Osteocyte (in vitro differentiated cells): ENCODE measurements at regions not wholly inside any gene's neighbourhood (a gene's known extent, or its start where the extent isn't known, plus 50 kb on each side); places are given as distances from the start of the nearest gene placed in this dataset.
A peak's percentile ranks its signal among the peaks of the same experiment; 100 is the strongest.

Experiments
- DNase-seq: peaks from one replicate; pipeline ENCODE4 v3.0.0; 2021; ENCODE audit warnings: mixed read lengths; ENCODE audit not compliant: unreplicated experiment; ENCODE audit errors: extremely low spot score
- H3K27ac Mint-ChIP-seq: one replicate; pipeline ENCODE4 v1.8.0; 2021; ENCODE audit warnings: mild to moderate bottlenecking, mixed read lengths; ENCODE audit not compliant: unreplicated experiment
- H3K27me3 Mint-ChIP-seq: one replicate; pipeline ENCODE4 v1.8.0; 2021; ENCODE audit warnings: mixed read lengths; ENCODE audit not compliant: unreplicated experiment
- H3K36me3 Mint-ChIP-seq: one replicate; pipeline ENCODE4 v1.8.0; 2021; ENCODE audit warnings: mixed read lengths; ENCODE audit not compliant: unreplicated experiment
- H3K4me1 Mint-ChIP-seq: one replicate; pipeline ENCODE4 v1.8.0; 2021; ENCODE audit warnings: mixed read lengths; ENCODE audit not compliant: unreplicated experiment
- H3K4me3 Mint-ChIP-seq: one replicate; pipeline ENCODE4 v1.8.0; 2021; ENCODE audit warnings: mild to moderate bottlenecking, moderate library complexity, mixed read lengths; ENCODE audit not compliant: unreplicated experiment
- H3K9me3 Mint-ChIP-seq: one replicate; pipeline ENCODE4 v1.8.0; 2021; ENCODE audit warnings: mixed read lengths; ENCODE audit not compliant: unreplicated experiment
- TF ChIP-seq, protein P1 (sequence below): fragments of 200-600 bp; sonication (generic); IDR thresholded peaks from 2 replicates; pipeline ENCODE4 v1.5.0; 2021; ENCODE audit warnings: antibody characterized with exemption, mild to moderate bottlenecking, moderate library complexity

DNA sequence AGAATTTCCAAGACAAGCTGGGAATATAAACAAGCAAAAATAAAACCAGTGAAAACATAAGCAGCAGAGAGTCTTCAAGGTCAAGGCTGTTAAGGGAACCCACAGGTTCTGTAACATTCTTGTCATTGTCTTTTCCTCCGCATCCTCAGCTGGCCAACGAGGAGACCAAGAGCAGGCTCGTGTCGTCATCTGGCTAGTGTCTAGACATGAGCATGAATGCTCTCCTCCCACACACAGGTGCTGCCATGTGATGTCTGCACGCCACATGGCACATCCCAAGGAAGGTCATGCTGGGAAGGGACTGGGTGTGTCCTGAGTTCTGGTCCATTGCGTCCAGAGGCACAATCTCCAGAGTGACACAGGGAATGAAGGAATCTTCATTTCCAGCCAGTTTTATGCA is 156.2 kb downstream of the POLR2M start:
- Mint-ChIP-seq H3K4me1 (peaks cover 1% of the 10 kb centered on the region), H3K27me3 (peaks cover 38% of the 10 kb centered on the region), H3K4me3 (no peak overlapping the region), H3K27ac (no peak overlapping the region), H3K9me3 (no peaks in the 10 kb centered on the region), H3K36me3 (no peaks in the 10 kb centered on the region)
- no peak for DNase-seq
- TF ChIP-seq, protein P1, sequence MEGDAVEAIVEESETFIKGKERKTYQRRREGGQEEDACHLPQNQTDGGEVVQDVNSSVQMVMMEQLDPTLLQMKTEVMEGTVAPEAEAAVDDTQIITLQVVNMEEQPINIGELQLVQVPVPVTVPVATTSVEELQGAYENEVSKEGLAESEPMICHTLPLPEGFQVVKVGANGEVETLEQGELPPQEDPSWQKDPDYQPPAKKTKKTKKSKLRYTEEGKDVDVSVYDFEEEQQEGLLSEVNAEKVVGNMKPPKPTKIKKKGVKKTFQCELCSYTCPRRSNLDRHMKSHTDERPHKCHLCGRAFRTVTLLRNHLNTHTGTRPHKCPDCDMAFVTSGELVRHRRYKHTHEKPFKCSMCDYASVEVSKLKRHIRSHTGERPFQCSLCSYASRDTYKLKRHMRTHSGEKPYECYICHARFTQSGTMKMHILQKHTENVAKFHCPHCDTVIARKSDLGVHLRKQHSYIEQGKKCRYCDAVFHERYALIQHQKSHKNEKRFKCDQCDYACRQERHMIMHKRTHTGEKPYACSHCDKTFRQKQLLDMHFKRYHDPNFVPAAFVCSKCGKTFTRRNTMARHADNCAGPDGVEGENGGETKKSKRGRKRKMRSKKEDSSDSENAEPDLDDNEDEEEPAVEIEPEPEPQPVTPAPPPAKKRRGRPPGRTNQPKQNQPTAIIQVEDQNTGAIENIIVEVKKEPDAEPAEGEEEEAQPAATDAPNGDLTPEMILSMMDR = no peak

DNA sequence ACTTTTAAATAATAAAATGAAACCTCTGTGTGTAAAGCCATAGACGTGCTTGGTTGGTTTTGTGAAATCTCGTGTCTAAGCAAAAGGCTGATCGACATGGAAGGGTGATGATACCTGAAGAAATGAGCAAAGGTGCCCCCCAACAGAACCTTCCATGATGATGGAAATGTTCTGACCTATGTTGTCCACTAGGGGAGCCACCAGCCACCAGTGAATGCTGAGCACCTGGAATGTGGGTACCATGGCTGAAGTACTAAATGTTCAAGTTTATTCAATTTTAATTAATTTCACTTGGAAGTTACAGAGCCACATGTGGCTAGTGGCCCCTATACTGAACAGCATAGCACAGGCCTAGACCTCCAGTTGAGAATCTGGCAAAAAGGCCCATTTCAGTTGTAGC is 158.8 kb downstream of the POLR2M start:
- Mint-ChIP-seq H3K4me3 (no peak overlapping the region), H3K27ac (no peak overlapping the region), H3K27me3 (peaks cover 19% of the 10 kb centered on the region), H3K36me3 (no peaks in the 10 kb centered on the region), H3K4me1 (peaks cover 1% of the 10 kb centered on the region), H3K9me3 (no peaks in the 10 kb centered on the region)
- DNase-seq = no peak
- TF ChIP-seq, protein P1 = peak; percentile 32

DNA sequence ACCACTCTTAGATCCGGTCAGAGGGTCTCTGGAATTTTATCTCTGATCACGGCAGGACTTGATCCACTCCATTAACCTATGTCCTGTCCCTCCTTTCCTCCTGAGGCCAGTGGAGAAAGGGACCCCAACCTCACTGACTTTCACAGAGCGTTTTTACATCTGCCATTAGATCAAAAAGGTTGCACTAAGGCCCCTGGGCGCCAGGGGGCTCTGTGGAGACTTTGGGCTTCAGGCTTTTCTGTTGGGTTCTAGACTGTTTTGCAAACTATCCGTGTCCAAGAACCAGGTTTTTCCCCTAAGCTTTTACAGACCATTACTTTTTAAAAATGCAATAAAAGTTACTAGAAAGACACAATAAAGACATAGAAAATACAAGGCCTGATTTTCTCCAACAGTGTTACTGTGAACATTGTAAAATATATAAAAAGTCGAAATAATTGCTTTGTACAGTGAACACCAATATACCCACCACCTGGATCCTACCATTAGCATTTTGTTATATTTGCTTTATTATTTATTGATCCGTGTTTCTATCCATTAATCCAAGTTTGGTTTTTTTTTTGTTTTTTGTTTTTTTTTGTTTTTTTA is 159.7 kb downstream of the POLR2M start:
- H3K27ac Mint-ChIP-seq = no peak overlapping the region
- H3K36me3 Mint-ChIP-seq = no peaks in the 10 kb centered on the region
- TF ChIP-seq, protein P1 = peak; percentile 78
- H3K27me3 Mint-ChIP-seq = peaks cover 17% of the 10 kb centered on the region
- H3K4me3 Mint-ChIP-seq = no peak overlapping the region
- H3K4me1 Mint-ChIP-seq = peaks cover 1% of the 10 kb centered on the region
- DNase-seq = no peak
- H3K9me3 Mint-ChIP-seq = no peaks in the 10 kb centered on the region

DNA sequence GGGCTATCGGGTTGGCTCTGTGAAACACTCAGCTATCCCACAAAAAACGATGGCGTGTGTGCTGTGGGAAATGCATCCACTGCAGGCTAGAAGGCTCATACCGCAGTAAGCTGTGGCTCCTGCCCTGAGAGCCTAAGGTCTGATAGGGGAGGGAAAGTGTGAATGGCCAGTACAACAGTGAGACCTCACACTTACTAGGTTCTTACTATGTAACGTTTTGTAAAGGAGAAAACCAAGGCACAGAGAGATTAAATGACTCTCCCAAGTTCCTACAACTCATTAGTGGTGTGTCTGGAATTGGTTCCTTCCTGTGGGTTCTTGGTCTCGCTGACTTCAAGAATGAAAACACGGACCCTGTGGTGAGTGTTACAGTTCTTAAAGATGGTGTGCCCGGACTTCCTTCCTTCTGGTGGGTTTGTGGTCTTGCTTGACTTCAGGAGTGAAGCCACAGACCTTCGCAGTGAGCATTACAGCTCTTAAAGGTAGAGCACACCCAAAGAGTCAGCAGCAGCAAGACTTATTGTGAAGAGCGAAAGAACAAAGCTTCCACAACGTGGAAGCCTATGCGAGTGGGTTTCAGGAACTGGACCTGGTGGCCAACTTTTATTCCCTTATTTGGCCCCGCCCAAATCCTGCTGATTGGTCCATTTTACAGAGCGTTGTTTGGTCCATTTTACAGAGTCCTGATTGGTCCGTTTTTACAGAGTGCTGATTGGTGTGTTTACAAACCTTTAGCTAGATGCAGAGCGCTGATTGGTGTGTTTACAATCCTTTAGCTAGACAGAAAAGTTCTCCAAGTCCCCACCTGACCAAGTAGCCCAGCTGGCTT is 161.7 kb downstream of the POLR2M start:
- H3K4me1 Mint-ChIP-seq = no peaks in the 10 kb centered on the region
- TF ChIP-seq, protein P1 = no peak
- H3K9me3 Mint-ChIP-seq = no peaks in the 10 kb centered on the region
- H3K36me3 Mint-ChIP-seq = no peaks in the 10 kb centered on the region
- DNase-seq = no peak
- H3K4me3 Mint-ChIP-seq = no peak overlapping the region
- no peak overlapping the region for H3K27ac Mint-ChIP-seq
- H3K27me3 Mint-ChIP-seq = peaks cover 14% of the 10 kb centered on the region

DNA sequence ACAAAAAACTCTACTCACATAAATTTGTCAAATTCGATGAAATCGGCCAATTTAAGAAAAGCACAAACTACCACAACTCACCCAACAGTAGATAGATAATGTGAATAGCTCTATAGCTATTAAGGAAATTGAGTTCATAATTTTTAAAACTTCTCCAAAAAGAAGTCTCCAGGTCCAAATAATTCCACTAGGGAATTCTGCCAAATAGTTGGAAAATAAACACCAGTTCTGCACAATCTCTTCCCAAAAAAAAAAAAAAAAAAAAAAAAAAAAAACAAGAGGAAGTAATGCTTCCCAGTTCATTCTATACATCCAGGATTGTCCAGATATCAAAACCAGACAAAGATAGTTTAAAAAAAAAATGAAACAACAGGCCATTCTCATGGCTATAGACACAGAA is 164.2 kb downstream of the POLR2M start:
- H3K27me3 Mint-ChIP-seq = peaks cover 5% of the 10 kb centered on the region
- peaks cover 8% of the 10 kb centered on the region for H3K9me3 Mint-ChIP-seq
- H3K4me3 Mint-ChIP-seq = no peak overlapping the region
- no peak overlapping the region for H3K27ac Mint-ChIP-seq
- TF ChIP-seq, protein P1 = no peak
- no peaks in the 10 kb centered on the region for H3K4me1 Mint-ChIP-seq
- no peak for DNase-seq
- no peaks in the 10 kb centered on the region for H3K36me3 Mint-ChIP-seq
